OCI-LY1 (cell line): ENCODE measurements at regions not wholly inside any gene's neighbourhood (a gene's known extent, or its start where the extent isn't known, plus 50 kb on each side); places are given as distances from the start of the nearest gene placed in this dataset.

Source experiments
- CTCF ChIP-seq: fragments of 200-600 bp; sonication (generic), shearing (Covaris generic); IDR thresholded peaks from 2 replicates; pipeline ENCODE4 v1.5.1; 2017; ENCODE audit warnings: mild to moderate bottlenecking, antibody characterized with exemption, low read length, moderate library complexity, mixed read lengths
- EZH2 ChIP-seq: fragments of 200-600 bp; sonication (generic), shearing (Covaris generic); IDR thresholded peaks from 2 replicates; pipeline ENCODE4 v1.8.0; 2017; ENCODE audit warnings: borderline replicate concordance, mixed run types, mild to moderate bottlenecking, antibody characterized with exemption, low read length, moderate library complexity, mixed read lengths

GRCh38 chr20:22904905-22905304 is 130.2 kb upstream of the SSTR4 start:
- TF ChIP-seq CTCF (no peak), EZH2 (no peak)
